OCI-LY1 (cell line): ENCODE measurements at regions not wholly inside any gene's neighbourhood (a gene's known extent, or its start where the extent isn't known, plus 50 kb on each side); places are given as distances from the start of the nearest gene placed in this dataset.

ENCODE experiments used
- EZH2 ChIP-seq: fragments of 200-600 bp; sonication (generic), shearing (Covaris generic); IDR thresholded peaks from 2 replicates; pipeline ENCODE4 v1.8.0; 2017; ENCODE audit warnings: borderline replicate concordance, mixed run types, mild to moderate bottlenecking, antibody characterized with exemption, low read length, moderate library complexity, mixed read lengths
- TF ChIP-seq, protein P1 (sequence below): fragments of 200-600 bp; sonication (generic), shearing (Covaris generic); IDR thresholded peaks from 2 replicates; pipeline ENCODE4 v1.5.1; 2017; ENCODE audit warnings: mild to moderate bottlenecking, antibody characterized with exemption, low read length, moderate library complexity, mixed read lengths

DNA sequence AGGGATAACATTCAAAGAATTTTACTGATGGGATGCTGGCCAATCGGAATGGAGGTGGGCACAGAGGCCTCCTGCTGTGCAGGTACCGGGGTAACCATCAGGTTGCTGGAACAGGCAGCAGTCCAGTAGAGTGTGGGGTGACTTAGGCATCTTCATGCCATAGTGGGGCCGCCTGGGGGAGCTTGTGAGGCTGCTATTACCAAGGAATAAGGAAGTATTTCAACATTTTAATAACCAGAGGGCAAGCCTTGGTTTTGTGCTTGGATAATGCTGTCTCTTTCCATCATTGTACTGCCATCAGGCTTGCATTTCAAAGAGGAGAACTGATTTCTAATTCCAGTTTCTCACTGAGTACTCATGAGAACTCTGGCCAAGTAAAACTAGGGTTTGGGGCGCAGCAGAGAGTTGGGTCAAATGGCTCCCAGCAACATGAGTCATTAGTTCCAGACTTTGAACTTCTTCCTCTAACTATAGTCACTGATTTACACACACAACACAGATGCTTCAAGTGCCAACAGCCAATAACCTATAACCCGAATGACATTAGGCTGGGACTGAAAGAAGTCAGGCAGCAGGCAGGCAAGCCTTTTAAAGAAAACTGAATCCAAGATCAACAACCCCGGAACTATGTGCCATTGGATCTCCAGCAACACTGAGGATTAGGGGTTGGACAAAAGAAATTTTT is 56.1 kb upstream of the FHL2 start:
- TF ChIP-seq, protein P1, sequence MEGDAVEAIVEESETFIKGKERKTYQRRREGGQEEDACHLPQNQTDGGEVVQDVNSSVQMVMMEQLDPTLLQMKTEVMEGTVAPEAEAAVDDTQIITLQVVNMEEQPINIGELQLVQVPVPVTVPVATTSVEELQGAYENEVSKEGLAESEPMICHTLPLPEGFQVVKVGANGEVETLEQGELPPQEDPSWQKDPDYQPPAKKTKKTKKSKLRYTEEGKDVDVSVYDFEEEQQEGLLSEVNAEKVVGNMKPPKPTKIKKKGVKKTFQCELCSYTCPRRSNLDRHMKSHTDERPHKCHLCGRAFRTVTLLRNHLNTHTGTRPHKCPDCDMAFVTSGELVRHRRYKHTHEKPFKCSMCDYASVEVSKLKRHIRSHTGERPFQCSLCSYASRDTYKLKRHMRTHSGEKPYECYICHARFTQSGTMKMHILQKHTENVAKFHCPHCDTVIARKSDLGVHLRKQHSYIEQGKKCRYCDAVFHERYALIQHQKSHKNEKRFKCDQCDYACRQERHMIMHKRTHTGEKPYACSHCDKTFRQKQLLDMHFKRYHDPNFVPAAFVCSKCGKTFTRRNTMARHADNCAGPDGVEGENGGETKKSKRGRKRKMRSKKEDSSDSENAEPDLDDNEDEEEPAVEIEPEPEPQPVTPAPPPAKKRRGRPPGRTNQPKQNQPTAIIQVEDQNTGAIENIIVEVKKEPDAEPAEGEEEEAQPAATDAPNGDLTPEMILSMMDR, result no peak; the same call in 1 of the 2 replicates
- TF ChIP-seq EZH2, result no peak
